NCI-H748 treated with DMSO at 0.1 percent for 48 hours (cell line): ENCODE measurements at regions not wholly inside any gene's neighbourhood (a gene's known extent, or its start where the extent isn't known, plus 50 kb on each side); places are given as distances from the start of the nearest gene placed in this dataset.
A peak's percentile ranks its signal among the peaks of the same experiment; 100 is the strongest.

Experiments
- DNase-seq: peaks from one replicate; lab custom pipeline; 2025; lab: John Stamatoyannopoulos, UW

DNA sequence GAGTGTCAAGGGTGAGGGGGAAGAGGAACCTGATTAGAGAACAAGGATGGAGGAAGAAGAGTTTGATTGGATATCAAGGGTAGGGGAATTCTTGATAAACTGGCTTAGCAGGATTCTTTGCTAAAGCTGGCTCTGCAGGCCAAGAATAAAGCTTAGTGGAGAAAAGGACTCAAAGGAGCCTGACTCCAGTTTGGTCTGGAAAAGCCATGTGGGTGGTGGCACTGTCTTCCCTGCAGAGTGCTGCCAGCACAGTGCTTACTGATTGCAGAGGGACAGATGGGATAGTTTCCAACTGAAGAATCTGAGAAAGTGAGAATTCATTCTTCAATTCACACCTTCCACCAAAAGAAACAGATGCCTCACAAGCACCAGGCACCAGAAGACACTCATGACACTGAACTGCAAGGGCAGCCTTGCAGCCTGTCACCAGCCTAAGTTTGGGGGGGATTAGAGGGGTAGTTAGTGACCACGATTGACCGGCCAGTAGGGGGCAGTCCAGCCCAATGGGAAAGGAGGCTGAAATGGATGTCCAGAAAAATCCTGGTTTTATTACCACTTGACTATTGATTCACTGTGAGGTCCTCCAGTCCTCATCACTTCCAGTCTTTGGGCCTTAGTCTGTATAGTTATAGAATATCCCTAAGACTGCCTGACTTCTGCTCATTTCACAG is 334.5 kb downstream of the SMAD2 start:
- DNase-seq: peak; percentile 49

DNA sequence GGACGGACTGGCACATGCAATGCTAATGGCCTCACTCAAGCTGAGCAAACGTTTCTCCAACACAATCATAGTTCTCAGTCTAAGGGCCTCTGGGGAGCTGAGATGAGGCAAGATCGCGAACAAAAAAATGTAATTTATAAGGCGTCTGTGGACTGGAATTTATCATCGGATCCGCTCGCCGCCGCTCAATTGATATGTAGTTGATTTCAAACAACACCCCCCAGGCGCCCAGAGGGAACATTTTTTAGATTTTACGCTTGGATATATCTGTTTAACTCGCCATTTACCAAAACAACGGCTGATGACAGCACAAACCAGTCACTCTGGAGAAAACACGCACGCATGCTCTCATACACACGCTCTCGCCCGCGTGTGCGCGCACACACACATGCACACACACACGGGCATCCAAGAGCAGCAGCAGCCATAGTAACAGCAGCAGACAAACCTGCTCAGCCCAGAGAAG is 335.8 kb downstream of the SMAD2 start:
- DNase-seq: peak; percentile 74

DNA sequence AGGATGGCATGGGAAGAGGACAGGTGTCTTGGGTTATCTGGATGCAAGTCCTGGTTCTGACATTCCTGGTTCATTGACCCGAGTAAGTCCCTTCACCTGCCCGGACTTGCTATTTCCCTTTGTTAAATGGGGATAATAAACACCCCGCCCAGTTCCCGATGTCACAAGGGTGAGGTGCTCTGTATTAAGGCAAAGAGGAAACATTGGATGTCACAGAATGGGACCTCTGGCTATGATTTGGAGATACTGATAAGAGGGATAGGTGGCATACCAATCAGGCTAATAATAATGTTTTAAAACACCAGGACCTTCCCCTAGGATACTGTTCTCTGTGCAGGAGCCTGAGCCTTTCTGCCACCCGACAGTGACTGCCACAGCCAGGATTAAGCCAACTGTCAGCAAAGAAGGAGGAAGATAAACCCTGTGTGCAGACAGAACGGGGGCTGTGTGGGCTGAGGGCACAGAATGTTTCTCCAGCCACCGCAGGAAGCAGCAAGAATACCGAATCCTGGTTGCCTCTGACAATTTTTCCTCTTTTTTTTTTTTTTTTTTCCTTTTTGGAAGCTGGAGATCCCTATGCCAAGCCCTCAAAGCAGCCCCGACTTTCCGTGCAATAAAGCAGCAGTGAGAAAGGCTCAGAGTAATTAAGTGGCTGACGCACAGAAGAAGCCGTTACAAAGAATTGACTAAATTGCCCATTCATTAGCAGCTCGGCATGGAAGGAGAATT is 336.6 kb downstream of the SMAD2 start:
- DNase-seq: peak; percentile 78

DNA sequence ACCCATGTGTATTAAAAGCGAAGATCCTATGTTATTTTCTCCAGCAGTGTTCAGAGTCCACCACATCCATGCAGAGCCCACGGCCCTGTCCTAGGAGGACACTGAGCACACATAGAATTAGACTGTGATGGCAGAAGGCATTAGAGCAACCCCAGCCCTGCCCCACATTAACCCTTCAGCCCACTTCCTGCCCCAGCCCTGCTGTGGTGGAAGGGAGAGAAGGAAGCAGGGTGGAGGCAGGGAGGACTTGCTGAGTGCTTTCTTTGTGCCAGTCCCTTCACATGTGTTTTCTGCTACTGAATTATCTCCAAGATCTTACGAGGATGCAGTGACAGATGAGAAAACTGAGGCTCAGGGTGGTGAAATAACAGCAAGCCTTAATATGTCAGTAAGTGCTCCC is 339.0 kb downstream of the SMAD2 start:
- DNase-seq: no peak

DNA sequence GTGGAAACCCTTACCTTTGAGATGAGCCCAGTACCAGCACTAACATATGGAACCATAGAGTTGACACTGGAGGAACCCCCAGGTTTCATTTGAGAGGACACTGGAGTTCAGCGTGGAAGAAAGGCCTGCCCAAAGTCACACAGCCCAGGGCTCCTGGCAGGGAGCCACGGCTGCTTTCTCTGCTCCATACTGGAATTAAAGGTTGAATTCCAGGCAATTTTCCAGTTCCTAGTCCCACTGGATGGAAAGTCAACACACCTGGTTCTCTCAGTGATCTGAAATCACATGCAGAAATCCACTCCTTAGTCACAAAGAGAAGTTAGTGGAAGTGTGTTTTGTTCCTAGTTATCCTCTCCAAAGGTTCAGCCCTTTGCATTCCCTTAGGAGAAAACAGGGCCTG is 336.1 kb upstream of the SKOR2 start:
- DNase-seq: no peak

DNA sequence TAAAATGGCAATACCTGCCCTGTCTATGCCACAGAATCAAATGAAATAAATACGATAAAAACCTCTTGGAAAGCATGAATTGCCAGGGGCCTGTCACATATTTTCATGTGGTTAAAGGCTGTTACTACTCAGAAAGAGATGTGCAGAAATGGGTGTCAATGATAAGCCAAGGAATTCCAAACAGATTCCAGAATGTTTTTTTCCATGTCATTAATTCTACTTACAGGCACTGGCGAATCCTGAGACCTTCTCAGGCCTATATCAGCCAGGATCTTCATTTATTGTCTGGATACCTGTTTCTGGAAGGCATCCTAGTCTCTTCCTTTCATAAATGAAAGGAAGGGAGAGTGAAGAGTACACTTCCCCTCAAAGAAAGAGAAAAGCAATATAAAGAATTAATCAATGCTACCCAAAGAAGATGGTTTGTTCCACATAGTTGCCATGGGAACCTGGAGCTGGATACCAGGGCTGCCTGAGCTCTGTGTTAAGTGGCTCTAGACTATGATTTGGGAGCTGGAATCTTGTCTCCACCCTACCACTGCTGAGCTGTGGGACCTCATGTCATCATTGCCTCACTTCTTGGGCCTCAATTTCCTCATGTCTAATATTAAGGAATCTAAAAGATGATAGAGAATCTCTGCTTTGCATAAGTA is 335.1 kb upstream of the SKOR2 start:
- DNase-seq: no peak

DNA sequence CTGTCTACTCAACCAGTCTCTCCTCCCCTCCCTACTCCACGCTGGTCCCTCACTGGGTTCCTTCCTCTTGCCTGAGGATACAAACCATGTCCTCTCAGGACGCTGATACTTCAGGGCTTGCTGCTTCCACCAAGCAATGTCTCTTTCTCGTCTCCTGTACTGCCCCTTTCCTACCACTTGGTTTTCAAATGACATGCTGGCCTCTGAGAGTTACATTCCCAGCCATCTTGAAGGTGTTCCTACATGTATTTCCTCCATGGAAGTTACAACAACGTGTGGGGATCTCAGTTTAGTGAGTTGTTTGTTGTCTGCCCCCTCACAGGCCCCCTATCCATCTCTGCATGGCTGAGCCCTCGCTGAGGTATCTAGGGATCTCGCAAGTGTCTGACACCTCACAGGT is 334.5 kb upstream of the SKOR2 start:
- DNase-seq: no peak

DNA sequence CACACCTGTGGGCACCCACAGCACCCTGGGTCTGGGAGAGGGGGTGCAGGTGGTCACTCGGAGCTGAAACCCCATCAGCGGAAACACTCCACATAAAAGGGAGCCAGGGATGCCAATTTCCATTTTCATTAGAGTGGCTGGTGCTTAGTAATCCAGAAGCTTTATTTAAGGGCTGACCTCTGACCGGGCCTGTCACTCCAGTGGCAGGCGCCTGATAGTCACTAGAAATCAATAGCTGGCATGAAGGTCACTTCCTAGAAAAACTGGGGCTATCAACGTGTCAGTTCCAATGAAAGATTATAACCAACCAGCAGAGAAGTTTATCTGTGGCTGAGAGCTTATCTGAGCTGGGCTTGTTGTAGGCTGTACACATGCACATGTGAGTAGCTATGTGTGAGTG is 333.7 kb upstream of the SKOR2 start:
- DNase-seq: no peak

DNA sequence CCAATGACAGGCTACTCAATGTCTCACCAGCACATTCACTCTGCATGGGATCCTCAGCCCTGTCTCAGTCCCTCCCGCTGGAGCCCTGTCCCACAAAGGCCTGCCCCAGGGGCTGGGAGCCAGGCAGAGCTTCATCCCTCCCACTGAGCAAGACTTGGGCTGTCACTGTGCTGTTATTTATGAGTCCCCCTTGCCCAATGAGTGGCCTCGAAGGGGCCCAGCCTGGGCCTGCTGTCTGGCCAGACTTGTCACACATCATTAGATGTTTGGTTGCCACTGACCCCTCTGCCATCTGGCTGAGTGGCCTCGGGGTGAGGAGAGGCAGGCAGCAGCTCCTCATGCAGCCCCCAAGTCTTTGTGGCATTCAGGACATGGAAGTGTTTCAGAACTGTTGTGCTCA is 330.6 kb upstream of the SKOR2 start:
- no peak for DNase-seq

DNA sequence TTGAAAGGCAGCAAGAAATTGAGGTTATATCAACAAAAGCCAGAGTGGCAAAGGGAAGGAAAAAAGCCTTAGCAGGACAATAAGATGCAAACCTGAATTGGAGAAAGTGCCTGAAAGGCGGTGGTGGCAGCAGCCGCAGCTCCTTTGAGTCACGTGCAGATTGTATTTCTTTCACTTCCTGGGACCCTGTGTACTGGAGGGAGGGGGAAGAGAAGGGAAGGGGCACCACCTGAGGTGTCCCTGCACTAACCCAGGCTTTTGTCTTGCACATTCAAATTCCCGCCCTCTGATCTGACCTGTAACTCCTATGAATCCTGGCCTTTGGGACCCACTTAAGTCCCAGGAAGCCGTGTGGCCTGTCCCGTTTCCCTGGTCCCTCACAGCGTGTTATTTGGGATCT is 326.1 kb upstream of the SKOR2 start:
- DNase-seq: no peak

DNA sequence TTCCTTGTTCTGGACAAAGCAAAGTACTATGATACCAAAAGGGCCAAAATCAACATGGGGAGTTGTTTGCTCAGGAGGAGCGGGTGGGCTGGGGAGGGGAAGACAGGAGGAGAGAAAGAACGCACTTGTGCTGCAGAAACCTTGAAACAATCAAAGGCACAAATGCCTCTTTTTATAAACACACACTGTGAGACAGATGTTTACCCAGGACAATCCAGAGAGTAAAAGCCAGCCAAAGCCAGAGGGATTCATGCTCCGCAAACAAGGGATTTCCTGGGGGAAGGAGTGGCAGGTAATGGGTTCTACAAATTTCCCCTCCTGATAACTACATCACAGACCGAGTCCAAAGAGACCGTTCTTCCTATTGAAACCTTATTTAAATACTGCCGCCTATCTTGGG is 323.5 kb upstream of the SKOR2 start:
- peak; percentile 84 for DNase-seq

DNA sequence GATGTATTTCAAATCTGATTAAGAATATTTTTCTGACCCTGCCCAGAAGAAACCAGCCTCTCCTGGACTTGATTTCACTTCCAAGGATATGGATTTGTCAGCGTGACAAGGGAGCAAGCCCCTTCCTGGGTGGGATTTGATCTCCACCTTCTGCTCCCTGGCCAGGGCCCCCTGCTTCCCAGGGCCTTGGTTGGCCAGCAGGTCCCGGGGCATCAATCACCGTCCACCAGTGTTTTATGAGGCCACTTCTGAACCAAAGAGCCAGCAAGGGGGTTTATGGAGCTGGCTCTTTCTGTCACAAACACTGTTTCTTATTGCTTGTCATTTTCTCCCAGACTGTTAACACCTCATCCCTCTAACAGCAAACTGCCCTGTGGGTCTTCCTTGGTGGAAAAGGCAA is 320.5 kb upstream of the SKOR2 start:
- no peak for DNase-seq

DNA sequence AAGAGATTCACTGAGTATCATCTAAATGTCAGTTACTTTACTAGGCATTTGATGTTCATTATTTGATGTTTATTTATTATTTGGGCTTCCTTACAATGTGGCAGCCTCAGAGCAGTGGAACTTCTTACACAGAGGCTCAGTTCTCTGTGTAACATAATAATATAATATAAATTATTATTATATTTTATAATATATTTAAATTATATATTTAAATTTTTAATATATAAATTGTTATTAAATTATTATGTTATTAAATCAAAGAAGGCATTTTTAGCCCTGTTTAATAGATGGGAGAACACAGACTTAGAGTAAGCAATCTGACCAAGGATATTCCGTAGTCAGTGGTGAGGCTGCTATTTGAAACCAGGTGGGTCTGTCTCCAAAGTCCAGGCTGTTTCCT is 315.3 kb upstream of the SKOR2 start:
- DNase-seq: no peak

DNA sequence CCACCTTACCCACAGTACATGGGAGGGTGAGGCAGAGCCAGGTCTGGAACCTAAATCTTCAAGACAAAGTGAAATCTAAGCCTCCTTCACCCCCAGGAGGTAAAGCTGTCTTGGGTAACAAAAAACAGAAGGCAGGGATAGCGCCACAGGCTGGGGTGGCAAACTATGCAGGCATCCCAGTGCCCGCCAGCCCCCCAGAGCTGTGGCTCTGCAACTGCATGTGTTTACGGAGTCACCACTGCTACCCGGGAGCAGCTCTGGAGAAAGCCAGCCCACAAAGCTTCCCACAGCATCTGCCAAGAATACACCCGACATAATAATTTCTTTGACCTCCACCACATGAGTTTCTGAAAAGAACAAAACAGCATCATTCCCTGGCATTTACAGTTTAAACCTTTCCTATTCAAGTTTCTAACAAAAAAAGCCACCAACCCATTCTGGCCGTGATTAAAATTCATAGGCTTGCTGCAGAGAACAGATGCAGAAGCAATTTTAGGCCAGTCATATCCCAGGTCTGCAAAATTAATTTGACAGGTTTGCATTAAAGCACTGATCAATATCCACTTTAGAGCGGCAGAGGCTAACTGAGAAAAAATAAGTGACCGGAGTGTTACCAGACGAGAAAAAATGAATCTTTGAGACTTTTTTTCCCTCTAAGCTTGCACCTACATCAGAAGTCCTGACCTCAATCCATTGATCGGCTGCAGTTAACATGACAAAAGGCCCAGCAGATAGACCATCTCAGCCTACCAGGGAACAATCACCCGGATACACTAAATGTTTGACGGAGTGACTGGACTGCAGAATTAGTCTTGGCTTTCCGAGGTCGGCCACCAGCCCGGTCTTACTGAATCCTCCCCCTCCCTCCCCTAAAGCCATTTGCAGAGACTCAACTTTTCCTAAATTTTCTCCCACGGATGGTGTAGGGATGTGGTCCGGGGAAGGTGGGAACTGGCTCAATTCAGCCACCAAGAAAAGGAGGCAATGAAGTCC is 309.6 kb upstream of the SKOR2 start:
- DNase-seq: no peak

DNA sequence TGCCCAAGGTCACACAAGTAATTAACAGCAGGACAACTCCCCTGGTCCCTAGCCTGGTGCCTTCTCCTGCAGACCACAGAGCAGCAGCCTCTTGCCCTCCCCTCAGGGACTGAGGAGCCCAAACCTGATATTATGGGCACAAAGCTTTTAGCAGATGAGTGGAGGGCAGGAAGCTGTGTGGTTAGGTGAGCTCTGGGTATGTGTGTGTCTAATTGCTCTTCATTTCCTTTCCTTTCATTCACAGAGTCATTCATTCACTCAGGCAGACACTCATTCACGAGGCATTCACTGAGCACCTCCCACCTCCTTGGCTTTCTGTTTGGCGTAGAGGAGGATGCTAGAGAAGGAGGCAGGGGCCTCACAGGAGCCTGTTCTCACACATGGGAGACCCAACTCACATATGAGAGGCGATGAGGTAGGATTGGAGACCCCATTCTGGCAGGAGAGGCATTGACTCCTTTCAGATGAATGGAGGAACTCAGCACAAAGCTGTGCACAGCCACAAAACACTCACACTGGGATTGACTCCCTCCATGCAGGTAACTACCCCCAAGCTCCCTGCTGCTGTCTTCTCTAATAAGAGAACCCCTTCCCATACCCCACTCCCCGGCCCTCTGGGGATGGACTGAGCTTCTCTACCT is 306.8 kb upstream of the SKOR2 start:
- DNase-seq: no peak

DNA sequence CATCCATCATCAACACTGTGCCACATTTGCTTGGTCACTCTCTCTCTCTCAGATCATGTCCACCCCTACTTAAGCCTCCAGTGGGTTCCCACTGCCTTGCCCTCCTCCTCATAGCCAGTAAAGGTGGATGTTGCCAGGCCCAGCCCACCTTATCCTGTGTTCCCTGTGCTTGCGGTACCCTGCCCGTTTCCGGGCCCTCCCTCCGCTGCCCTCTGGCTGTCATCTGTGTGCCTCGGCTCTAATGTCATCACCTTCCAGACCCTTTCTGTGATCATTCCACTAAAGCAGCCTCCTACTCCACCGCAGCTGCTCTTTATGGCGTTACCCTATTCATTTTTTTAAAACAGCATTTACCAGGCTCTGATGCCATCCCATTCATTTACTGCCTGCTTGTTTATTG is 305.7 kb upstream of the SKOR2 start:
- no peak for DNase-seq

DNA sequence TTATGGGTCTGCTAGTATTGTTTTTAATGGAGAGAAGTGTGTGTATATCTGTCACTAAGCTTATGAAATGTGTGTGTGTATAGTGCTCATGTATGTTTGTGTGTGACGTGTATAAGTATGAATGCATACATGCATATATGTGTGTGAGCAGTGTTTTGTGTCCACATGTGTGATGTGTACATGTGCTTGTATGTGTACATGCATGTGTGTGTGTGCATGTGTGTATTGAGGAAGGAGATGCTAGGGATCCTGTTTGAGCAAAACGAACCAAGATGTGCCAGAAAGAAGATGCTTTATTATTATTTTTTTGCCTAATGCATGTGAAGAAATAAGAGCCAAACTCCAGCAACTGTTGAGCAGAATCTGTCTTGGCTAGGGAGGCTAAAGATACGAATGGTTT is 301.3 kb upstream of the SKOR2 start:
- no peak for DNase-seq

DNA sequence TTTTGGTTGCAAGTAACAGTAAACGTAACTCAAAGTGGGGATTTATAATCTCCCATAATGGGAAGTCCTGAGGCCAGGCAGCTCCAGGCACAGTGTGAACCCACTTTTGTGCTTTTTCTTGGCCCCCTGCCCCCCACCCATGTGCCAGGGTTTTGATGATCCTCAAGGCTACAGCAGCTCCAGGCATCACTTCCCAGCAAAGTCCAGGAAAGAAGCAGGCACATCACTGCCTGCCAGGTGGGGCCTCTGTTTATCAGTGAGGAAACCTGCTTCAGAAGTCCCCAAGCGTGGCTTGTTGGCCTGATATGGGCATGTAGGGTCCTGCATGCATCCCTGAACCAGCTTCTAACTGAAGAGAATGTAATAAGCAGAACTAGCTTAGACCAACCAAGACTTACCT is 299.2 kb upstream of the SKOR2 start:
- no peak for DNase-seq

DNA sequence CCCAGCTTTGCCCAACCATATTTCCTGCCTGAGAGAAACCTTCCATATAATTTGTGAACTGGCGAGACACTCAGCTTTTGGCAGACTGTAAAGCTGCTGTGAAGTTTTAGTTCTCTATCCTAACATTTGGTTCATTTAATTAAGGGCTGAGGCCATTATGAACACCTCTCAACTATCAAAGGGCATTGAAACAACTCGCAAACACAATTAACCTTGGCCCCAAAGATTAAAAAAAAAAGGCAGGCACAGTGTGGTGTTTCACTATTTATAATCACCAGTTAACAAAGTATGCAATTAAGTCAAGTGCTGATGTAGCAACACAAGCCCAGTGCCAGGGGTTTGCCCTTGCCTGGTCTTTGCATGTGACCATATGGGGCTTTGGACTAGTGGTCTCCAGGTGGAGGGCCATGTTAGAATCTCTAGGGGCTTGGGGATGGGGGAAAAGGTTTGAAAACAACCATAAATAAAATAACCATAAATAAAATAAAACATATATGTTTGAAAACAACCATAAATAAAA is 297.6 kb upstream of the SKOR2 start:
- DNase-seq: peak; percentile 91

DNA sequence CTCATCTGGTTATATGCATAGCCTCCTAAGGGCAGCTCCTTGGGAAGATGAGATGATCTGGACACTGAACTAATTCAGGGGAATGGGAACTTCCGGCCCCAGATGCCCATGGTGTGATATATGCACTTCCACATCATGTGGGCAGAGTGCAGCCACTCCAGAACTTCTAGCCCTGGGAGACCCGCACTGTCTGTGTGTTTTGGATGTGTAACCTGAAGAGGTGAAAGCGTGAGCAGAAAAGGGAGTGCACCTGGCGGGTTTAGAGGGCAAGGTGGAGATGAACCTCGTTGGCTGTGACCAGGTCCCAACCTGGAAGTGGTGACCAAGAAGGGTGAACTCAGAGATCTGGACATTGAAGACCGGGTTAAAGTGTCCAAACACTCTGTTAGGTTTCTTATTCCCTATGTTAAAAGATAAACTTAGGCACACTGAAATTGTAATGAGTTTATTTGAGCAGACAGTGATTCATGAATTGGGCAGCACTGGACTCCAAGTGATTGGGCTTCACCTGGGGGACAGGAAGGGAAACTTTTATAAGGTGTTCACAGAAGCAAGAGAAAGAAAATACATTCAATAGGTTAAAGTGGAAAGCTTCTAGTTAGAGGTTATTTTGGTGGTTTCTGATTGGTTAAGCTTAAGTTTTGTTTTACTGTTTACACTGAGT is 296.2 kb upstream of the SKOR2 start:
- DNase-seq: no peak

DNA sequence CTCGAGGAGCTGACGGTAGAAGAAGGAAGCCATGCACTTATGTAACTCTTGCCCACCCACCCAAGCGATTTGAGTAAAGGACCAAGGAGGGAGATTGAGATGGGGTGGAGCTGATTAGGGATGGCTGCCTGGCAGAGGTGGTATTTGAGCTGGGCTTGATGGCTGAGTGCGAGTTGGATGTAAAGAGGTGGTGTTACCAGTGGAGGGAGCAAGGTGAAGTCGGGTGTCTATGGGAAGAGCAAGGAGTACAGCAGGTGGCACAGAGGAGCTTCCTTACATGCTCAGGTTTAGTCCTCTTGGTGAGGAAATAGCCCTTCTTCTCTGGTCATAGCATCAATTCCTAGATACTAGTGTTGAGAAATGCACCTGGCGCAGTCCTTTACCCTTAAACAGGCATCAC is 294.2 kb upstream of the SKOR2 start:
- no peak for DNase-seq
